ENCODE measurements at regions not wholly inside any gene's neighbourhood (a gene's known extent, or its start where the extent isn't known, plus 50 kb on each side); places are given as distances from the start of the nearest gene placed in this dataset.
A peak's percentile ranks its signal among the peaks of the same experiment; 100 is the strongest.

DNA sequence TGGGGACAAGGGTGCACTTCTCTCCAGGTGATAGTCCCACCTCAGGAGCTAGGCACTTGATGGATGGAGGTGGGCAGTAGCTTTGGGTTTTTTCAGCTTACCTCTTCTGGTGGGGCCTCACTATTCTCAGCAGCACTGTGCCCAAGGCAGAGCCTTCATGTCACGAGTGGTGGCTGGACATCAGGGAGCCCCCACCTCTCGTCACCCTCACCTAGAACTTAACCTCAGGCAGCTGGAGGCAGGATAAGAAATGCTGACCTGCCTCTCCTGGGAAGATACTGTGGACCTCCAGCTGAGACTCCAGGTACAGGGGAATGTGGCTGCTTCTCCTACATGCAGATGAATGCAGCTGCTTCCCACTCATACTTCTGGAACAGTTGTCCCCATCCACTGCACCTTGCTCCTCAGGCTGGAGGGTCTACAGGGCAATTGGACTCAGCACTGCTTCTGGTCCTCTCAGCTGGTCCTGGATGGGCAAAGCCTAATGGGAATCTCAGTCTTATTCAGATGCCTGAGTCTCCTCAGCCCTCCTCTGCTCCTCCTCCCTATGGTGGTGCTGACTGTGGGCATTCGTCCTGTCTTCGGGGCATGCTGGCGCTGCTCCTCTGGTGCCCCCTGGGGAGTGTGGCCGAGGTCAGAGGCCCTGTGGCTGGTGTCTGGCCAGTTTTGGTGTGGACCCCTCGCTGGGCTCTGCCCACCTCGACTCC lies 129.9 kb downstream of the KLF13 start:
- no peak for DNase-seq (ENCODE audit: low read depth)

GRCh38 chr15:31457161-31457560 lies 130.5 kb downstream of the KLF13 start:
- DNase-seq (ENCODE audit: low read depth) = peak; percentile 75

GRCh38 chr15:31457631-31458526 lies 131.2 kb downstream of the KLF13 start:
- DNase-seq (ENCODE audit: low read depth) = peak; percentile 81

DNA sequence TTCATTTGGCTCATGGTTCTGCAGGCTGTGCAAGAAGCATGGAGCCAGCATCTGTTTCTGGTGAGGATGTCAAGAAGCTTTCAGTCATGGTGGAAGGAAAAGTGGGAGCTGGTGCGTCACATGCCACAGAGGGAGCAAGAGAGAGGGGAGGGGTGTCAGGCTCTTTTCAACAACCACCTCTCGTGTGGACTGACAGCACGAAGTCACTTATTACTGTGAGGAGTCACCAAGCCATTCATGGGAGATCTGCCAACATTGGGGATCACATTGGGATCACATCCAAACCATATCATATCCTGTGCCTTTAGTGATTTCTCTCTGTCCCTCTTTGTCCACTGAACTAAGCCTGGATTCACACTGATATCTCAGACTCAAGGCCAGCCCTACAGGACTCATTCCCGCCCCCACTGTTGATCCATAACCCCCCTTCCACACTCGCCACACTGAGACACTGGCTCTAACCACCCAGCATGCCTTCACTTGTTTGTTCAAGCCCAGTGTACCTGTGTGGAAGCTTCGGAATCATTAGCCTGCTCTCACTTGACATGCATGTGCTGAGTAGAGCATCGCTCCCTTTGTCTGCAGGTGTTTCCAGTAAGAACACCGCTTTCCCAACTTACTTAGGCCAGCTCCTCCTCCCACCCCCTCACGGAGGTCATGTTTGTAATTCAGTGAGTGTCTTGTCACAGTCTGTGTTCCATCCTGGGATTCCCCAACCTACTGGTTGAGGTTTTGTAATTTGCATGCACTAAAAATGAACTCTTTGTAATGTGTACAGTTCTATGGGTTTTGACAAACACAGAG lies 132.2 kb downstream of the KLF13 start:
- DNase-seq (ENCODE audit: low read depth) = peak; percentile 59

- no peak for DNase-seq (ENCODE audit: low read depth)
These were observed 132.7 kb downstream of the KLF13 start for GRCh38 chr15:31459400-31459748.

GRCh38 chr15:31461375-31461774 lies 134.7 kb downstream of the KLF13 start:
- no peak for DNase-seq (ENCODE audit: low read depth)

GRCh38 chr15:31461911-31462480 lies 135.4 kb downstream of the KLF13 start:
- no peak for DNase-seq (ENCODE audit: low read depth)

DNA sequence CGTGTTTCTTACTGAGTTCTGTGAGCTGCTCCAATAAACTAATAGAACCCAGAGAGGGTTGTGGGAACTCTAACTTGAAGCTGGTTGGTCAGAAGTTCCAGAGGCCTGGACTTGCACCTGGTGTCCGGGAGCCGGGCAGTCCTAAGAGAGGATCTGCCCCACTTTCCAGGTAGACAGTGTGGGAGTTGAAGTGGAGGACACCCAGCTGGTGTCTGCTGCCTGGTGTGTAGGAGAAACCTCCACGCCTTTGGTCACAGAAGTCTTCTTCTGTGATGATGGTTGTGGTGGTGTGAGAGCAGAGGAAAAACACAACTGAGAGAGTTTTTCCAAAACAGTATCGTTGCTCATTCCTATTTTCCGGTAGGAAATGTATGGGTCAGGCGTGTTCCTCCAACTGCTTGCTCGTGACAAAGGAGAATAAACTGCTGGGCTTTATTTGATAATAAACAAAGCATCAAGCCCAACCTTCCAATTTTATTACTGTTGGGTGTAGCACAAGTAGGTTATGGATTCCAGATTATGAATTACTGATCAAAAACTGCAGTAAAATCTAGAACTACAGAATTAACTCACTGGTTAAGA lies 137.0 kb downstream of the KLF13 start:
- no peak for DNase-seq (ENCODE audit: low read depth)

GRCh38 chr15:31464216-31465082 lies 137.8 kb downstream of the KLF13 start:
- DNase-seq (ENCODE audit: low read depth) = no peak

GRCh38 chr15:31465083-31465955 lies 138.7 kb downstream of the KLF13 start:
- no peak for DNase-seq (ENCODE audit: low read depth)

DNA sequence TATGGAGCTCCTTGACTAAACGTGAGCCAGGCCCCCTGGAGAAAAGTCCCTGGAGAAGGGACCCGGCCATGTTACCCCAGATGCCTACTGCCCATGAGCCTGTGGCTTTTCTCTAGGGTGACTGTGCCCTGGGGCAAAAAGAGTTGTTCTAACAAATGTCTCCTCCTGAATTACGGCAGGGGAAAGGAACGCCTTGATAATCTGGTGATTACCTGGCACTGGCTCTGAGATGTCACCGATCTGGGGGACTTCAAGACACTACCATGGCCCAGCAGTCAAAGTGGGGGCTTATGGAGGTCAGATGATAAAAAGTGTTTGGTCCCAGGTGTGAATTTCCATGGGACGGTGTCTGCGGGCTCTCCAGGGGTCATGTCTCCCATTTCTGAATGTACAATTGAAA lies 140.7 kb downstream of the KLF13 start:
- DNase-seq (ENCODE audit: low read depth) = no peak

GRCh38 chr15:31468911-31469785 lies 142.5 kb downstream of the KLF13 start:
- DNase-seq (ENCODE audit: low read depth) = no peak

DNA sequence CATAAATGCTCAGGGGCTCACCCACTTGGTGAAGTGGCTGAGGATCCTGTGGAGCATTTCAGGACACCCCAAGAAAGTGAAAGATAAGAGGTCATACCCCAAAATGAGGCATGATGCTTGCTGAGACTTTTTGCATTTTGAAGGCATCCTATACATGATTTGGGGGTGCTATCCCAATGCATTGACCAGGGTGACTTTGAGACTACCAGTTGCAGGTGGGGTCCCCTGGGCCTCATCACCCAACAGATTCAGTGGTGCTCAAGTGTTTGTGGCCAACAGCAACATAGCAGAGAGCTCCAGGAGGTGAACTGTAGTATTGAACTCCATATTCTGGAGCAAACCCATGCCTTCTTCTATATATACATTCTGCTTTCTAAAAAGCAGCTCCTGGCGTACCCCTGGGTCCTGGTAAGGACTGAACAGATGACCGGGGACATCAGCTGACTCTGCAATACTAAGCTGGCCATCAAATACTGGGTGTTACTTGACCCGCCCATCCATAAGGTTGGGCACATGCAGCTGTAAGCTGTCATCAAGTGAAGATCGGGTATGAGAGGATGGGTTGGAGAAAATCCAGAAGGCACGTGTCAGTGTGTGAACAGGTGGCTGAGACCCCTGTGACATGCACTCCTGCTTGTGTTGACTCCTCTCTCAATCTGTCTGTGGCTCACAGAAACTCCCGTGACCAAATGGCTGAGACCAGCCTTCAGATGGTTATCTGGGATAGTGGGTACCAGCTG lies 143.3 kb downstream of the KLF13 start:
- no peak for DNase-seq (ENCODE audit: low read depth)

GRCh38 chr15:31470756-31471155 lies 144.1 kb downstream of the KLF13 start:
- DNase-seq (ENCODE audit: low read depth) = no peak

DNA sequence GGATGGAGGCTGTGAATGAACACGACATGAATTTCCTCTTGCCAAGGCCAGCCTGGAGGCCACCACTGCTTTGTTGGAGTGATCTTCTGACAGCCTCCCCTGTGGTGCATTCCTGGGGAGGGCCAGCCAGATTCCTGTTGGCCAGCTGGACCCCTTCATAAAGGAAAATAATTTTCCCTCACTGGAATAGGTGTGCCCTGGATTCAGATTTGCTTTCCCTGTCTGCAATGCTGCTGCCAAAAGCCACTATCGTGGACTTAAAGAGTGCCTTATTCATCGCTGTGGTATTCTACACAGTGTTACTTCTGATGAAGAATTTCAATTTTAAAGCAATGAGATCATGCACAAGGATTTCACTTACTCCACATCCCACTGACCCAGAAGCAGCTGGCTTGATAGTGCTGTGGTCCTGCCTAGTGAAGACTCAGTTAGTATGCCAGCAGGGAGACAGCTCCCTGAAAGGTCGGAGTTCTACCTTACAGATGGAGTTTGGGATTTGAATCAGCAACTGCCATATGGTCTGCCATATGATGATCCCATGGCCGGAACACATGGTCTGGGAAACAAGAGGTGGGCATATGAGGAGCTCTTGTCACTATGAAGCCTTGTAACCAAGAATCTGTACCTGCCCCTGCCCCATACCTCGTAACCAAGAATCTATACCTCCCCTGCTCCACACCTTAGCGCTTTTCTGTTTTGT lies 145.2 kb downstream of the KLF13 start:
- DNase-seq (ENCODE audit: low read depth) = peak; percentile 82

DNA sequence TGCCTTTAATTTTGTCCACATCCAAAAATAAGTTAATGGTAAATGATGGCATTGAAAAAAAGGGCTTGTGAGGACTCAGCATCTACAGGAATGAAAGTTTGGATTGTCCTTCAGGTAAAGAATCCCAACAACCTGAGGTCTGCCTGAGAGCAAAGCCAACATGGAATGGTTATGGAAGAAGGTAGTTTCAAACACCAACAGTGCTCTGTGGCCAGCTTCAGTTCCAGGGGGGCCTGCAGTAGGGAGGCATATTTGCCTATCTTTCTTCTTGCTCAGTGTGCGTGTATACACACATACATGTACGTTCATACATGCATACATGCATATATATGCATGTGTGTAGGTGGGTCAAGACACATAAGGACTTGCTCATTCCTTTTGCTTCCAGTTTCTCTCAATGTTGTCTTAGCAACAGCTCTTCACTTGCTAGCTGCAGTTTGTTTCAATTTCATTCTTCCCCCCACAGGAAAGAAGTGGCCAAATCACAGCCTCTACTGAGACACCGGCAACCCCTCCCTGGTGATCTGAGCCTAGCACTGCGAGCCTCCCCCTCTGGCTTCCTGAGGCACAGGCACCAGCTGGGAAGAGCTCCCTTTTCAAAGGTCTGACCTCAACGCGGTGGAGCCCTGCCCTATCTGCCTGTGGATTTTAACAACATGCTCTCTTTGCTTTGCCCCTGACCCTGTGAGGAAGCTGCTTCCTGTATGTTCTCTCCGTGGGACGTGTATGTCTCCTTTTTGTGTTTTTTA lies 146.2 kb downstream of the KLF13 start:
- peak; percentile 73 for DNase-seq (ENCODE audit: low read depth)

All from RPMI7951 (cell line).